HG03108 (cell line): ENCODE measurements at regions not wholly inside any gene's neighbourhood (a gene's known extent, or its start where the extent isn't known, plus 50 kb on each side); places are given as distances from the start of the nearest gene placed in this dataset.

ENCODE experiments used
- ATAC-seq: cut with Tn5 transposase; IDR thresholded peaks from one replicate; pipeline ENCODE4 v1.9.1; 2021; ENCODE audit warnings: moderate library complexity; ENCODE audit not compliant: unreplicated experiment

DNA sequence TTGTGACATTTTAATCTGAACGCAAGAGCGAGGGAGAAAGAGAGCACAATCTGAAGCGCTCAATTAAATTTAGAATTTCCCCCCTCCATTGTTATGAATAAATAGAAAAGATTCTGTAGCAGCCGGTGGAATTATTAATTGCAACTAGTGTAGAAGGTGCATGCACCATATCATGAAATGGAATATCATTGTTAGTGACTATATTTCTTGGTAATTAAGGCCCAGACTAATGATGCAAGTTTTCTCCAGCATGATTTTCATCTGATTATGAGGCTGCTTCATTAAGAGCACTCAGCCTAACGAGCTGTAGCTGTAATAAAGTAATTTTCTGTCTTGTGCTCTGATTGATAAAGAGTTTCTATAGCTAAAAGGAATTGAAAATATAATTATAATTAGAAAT is 432.2 kb upstream of the SPRED2 start:
- ATAC-seq: no peak

DNA sequence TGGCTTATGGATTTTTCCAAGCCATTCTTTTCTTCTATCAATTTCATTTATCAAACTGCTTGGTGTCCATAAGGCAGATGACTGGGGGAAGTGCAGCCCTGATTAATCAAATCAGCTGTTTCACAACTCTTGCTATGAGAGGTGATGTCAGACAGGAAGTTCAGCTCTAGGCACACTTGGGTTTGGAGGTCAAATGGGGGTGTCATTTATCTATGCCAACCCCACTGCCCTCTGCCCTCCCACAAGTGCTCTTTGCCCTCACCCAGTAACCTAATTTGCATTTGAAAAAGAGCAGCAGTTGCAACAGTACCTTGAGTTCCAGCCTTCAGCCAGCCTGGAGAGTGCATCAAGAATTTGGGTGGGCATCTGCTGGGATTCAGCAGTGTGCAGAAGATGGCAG is 431.3 kb upstream of the SPRED2 start:
- no peak for ATAC-seq

DNA sequence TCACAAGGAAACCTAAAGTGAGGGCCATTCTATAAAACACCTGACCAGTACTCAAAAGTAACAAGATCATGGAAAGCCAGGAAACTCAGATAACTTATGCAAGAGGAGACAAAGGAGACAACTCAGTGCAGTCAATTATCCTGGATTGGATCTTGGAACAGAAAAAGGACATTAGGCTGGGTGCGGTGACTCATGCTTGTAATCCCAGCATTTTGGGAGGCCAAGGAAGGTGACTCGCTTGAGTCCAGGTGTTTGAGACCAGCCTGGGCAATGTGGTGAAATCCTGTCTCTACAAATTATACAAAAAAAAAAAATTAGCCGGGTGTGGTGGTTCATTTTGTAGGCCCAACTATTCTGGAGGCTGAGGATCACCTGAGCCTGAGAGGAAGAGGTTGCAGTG is 424.5 kb upstream of the SPRED2 start:
- ATAC-seq: no peak

DNA sequence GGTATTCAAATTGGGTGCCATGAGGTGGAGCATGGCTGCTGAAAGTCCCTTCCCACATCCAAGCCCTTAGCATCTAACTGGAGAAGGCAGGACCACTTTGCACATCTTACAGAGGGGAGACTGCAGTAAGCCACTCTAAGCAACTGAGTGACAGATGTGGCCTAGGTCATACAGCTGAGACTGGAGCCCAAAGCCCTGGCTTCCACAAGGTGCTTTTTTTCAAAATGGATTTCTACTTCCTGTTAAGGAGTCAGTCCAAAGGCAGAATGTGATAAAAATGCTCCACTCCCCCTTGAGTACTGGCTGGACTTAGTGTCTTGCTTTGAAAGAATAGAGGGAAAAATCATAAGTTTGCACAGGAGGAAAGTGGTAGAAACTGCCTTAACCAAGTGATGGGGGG is 424.0 kb upstream of the SPRED2 start:
- ATAC-seq: no peak

DNA sequence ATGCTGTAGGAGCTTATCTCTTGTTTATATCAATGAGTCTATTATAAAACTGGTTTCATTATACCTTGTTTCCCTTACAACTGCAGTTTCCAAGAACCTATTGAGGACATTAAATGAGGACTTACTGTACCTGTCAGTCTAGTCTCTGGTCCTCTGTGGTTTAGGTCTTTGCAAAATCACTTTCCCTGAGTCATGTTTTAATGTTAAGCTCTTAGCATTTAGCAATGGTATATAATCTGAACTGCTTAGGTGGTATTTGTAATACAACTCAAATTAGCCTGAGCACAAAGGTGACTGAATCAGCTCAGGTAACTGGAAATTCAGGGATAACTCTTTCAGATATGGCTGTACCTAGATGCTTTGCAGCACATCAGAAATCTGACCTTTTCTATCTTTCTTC is 418.3 kb upstream of the SPRED2 start:
- ATAC-seq: no peak

DNA sequence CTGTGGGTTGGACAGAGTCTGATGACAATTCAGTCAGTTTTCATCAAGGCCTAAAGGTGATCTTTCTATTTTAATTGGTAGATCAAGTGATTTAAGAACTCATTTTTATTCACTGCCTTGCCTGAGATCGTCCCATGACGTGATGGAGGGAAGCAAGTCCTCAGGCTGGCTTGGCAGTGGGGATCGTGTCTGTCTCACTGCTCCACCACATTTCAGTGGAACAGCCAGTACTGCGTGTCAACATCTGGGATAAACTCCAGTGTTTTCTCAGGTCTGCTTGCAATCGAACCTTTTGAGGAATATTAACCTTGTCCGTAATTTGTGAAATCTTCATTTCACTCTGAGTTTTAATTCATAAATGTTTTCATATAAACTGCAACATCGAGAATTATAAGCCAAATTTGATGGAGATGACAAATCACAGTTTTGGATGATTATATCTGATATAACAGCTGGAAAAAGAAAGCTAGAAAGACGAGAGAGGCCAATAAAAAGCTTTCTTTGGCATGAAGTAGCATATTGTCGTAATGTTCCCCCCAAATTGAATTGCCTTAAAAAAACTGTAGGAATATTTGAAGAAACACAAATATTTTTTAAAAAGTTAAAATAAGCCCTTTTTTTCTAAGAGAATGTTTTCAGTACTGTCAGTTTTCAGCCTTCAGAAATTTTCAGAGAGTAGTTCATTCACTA is 414.7 kb upstream of the SPRED2 start:
- no peak for ATAC-seq

DNA sequence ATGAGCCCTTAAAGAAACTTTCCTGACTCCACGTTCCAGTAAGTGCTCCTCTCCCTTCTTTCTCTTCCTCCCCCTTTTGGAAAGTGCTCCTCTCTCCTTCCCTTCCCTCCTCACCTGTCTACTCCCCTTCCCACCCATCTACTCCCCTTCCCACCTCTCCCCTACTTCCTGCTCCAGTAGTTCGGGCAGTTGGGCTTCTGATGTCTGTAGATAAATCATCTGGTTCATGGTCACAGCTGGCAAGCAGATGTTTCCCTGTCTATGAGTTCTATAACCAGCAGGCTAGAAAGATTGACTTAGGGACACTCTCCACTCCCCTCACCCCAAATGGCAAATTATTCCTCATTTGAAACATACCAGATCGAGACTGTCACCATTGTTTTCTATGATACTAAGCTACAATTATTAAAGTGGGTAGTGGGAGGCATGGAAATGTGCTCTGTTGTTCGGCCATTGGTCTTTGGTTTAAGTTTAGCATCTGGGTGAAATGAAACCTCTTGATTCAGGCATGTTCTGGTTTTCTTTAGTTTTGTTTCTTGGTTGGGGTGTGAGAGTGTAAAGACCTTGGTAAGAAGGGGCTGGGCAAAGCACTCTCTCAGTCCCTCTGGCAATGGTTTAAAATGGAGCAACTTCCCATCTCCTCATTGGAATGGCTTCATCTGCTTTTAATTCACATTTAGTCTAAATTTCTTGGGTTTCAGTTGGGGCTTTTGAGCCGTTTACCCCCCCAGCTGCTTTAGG is 413.2 kb upstream of the SPRED2 start:
- no peak for ATAC-seq

DNA sequence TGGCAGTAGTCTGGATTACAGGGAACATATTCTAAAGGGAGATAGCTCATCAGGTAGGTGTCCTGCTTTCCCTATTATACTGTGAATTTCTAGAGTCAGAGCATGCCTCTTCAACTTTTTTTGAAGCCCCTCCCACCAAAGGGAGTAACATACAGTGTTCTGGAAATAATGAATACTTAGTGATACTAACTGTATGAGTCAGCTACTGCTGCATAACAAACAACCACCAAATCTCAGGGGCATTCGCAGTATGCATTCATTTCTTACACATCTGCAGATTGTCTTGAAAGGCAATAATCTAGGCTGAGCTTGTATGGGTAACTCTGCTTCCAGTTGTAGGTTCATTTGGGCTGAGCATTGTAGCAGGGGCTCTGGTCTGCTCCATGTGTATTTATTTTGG is 409.7 kb upstream of the SPRED2 start:
- no peak for ATAC-seq

DNA sequence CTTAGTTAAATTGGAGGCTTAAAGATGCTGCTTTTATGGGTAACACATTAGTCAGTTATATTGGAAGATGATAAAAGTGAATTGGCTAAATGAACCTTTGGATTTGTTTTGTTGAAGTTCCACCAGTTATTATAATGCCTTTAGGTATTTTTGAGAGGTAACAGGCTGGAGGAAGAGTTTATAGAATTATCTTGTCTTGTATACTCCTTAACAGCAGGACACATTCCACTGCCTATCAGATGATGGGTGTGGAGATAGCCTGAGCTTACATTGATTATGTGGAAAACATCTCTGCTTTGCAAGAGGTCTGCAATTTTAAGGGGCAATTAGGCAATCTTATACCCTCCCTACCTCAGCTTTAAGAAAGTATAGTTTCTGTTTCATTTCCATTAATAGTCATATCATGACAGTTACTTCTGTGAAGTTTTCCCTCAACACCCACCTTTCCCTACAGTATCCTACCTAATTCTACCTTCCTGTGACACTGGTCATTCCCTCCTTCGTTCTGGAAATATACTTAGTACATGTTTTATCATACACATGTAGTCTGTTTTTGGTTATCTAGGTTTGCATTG is 403.7 kb upstream of the SPRED2 start:
- no peak for ATAC-seq

DNA sequence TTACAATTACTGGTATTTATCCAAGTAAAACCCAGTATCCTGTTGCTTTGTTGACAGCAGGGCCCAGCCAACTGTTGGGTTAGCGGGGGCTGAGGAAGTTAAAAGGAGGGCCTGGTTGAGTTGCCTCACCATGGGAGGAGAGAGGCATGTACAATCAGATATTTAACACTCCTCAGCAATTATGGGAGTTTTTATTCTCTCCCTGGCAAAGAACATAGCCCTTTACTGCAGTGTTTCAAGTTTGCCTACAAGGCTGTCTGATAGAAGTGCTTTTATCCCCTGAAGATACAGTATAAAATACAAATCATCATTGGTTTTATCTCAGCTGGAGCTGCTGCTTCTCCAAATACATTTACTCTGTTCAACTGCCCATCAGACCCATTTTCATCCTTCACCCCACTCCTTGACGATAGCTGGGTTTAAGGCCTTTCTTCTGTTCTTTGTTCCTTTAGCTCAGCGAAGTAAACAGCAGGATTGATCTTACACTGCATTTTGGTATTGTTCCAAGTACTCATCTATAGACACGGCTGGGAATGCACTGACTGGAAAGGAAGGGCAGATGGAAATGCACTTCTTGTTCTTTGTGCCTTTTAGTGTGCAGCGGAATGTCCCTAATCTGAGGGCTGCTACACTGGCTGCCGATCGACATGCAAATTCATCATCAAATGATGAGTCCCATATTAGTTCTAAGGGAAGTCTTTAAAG is 402.5 kb upstream of the SPRED2 start:
- no peak for ATAC-seq

DNA sequence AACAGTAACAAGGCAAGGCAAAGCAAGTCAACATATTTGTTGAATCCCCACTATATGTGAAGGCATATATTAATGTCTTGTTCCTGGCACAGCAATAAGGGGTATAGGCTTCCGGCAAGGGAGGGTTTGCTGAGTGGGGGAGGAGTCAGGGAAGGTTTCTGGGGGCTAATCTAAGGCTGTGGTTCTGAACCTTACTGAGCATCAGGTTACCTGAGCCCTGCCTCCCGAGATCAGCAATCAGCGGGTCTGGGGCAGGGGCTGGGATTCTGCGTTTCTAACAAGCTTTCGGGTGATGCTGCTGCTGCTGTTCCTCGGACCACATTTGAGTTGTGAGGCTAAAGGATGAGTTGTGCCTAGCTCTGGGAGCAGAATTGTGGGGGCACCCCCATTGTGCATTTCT is 401.7 kb upstream of the SPRED2 start:
- ATAC-seq: no peak

DNA sequence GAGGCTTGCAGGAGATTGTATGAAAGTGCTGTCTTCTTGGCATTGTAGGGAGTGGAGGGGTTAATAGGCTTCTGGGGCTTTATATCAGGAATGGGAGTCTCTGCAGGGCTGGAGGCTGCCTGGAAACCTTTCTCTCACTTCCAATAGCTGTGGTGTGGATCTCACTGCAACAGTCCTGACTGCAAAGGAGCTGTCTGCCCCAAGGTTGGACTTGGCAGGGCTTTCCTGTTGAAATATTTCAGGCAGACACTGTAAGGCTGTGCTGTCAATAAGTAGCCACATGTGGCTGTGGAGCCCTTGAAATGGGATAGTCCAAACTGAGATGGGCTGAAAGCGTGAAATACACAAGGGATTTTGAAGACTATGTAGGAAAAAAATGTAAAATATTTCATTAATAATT is 399.1 kb upstream of the SPRED2 start:
- no peak for ATAC-seq

DNA sequence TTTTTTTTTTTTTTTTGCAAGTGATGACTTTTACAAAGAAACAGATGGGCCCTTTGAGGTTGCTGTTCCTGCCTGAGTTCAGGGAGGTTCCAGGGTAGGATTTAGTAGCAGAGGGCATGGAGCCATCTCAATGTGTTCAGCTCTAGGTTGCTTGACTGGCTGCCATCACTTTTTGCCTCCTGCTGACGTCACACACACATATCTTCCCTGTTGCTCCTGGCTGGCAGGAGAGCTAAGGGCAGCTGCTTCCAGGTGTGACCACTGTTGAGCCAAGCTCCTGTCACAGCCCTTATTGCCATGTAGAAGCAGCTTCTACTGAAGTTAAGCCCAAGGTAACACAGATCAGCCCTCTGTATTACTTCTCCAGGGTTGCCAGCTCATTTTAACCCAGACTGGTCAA is 394.2 kb upstream of the SPRED2 start:
- no peak for ATAC-seq

DNA sequence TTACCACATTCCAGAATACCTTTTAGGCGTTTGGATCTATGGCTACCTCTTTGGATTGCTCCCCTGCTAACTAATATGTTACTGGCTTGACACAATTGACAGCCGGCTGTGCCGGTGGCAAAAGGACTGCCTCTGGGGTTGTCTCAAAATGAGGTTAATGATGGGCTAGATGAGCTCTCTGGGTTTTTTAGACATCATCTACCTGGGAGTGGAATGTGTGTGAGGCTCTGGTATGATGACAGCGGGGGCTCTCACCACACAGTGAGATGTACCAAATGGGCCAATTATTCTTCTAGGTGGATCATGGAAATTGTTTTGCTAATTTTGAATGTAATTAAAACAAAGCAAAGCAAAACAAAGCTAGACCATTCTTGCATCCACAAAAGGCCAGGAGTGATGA is 391.1 kb upstream of the SPRED2 start:
- ATAC-seq: no peak

DNA sequence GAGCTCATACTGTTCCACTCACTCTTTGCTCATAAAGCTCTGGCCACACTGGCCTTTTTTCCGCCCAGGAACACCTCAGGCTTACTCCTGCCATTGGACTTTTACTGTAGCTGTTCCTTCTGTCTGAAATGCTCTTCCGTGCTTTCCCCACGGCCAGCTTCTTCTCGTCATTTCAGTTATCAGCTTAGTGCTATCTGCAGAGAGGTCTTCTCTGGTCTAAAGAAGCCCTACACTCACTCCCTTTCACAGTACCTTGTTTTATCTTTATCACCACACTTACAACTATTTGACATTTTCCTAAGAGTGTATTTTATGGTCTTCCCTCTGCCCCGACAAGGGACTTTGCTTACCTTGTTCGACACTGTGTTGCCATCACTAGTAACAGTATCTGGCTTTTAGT is 388.1 kb upstream of the SPRED2 start:
- ATAC-seq: no peak

DNA sequence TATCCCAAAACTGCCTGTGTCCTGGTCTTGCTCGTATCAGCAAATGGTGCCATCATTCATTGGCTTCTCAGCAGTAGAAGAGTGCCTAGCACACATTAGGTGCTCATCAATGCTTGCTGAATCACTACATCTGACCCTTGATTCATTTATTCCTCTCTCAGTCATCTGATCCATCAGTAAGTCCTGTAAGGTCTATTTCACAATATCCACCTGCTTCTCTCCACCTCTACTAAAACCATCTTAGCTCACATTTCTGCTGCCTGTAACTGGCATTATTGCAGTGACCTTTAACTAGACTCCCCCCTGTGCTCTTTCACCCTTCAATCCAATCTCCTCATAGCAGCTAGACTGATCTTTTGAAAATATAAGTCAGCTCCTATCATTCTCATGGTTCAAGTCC is 387.6 kb upstream of the SPRED2 start:
- ATAC-seq: no peak

DNA sequence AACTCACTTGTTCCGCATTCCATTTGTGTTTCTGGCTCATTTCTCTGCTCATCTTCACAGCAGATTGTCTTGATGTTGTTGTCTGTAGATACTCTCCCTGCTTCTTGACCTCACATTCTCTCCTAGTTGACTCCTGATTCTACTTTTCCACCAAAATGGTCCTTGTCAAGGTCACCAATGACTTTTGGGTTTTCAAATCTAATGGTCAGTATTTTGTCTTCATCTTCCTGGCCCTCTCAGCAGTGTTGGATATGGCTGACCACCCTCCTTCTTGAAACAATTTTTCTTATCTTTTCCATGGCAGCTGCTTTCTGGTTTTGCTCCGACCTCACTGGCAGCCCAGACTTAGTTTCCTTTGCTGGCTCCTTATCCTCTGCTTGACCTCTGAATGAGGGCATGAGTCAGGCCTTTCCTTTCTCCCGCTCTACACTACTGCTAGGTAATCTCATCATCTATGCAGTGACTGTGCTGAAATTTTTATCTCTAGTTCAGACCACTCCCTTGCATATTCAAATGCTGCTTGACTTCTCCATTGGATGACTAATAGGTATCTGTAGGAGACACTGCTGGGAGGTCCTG is 386.6 kb upstream of the SPRED2 start:
- no peak for ATAC-seq

DNA sequence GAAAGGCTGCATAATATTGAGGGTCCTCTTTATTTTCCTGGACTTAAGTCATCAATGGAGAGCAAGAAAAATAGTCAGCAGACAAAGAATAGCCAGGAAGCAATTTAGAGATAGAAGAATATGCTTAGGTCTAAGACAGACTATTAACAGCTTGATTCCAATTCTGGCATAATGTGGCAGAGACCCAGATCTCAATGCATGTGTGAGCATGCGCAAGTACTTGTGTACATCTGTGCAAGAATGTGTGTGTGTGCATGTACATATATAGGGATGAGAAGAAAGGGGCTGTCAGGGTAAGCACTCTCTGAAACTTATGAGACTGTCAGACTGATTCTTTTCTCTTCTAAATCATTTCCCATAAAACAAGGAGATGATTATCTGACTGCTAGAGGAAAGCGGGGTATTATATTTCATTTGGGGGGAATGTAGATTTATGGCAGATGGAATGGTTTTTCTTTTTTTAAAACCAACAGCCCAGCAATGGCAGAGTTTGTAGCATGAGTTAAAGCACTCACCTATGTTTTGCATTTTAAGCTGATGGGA is 381.3 kb upstream of the SPRED2 start:
- no peak for ATAC-seq

DNA sequence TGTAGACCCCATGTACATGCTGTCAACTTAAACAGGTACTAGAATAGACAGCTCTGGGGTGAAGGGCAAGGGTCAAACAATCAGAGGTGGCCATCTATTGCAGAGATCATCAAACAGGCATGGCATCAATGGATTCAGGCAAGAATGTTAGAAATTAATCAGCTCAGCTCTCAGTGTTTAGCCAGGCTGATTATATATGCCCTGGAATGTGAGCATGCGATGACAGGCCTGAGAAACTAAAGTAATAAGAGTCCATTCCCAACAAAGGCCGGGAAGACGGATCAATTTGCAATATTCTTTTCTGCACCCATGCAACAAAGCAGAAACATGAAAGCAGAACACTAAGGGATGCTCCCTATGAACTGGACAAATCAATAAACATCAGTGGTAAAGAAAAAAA is 380.5 kb upstream of the SPRED2 start:
- ATAC-seq: no peak

DNA sequence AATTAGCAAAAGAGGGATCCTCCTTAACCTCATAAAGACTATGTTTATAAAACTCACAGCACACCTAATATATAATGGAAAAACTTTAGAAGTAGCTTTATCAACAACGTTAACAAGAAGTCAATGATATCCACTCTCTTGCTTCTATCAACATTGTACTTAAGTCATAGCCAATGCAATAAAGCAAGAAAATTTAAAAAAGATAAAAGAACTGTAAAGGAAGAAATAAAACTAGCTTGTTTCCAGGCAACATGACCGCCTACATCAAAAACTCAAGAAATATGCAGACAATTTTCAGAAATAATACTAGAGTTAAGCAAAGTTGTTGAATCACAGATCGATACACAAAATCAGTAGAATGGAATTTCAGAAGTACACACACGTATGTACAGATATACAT is 375.5 kb upstream of the SPRED2 start:
- ATAC-seq: no peak

DNA sequence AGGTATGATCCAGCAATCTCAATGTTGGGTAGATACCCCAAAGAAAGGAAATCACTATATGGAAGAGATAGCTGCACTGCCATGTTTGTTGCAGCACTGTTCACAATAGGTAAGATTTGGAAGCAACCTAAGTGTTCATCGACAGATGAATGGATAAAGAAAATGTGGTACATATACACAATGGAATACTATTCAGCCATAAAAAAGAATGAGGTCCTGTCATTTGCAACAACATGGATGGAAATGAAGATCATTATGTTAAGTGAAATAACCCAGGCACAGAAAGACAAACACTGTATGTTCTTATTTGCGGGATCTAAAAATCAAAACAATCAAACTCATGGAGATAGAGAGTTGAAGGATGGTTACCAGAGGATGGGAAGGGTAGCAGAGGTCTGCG is 372.4 kb upstream of the SPRED2 start:
- no peak for ATAC-seq
